Gastrocnemius medialis (tissue), 4 donors: ENCODE measurements at regions not wholly inside any gene's neighbourhood (a gene's known extent, or its start where the extent isn't known, plus 50 kb on each side); places are given as distances from the start of the nearest gene placed in this dataset.

ENCODE experiments used
- ATAC-seq, 2 donors: fragments of 150-250 bp; one replicate each; pipeline ENCODE4 v1.9.1; 2016
- DNase-seq, 2 donors: peaks; one replicate each; pipeline ENCODE4 v3.0.0-alpha.2; 2019
- H3K27ac ChIP-seq, 4 donors: fragments of 200-600 bp; sonication (generic); 1 replicate in 1 of 4; 2 replicates in 3 of 4; pipeline ENCODE4 v1.5.1; 2016 to 2018; ENCODE audit warnings: mild to moderate bottlenecking in 2 of 4, moderate library complexity in 1 of 4
- H3K27me3 ChIP-seq, 3 donors: fragments of 200-600 bp; sonication (generic) in 2 of 3; 1 replicate in 1 of 3; 2 replicates in 2 of 3; pipeline versions ENCODE4 v1.5.1 to v1.6.0; 2016 to 2019; ENCODE audit warnings: mild to moderate bottlenecking in 1 of 3, moderate library complexity in 1 of 3
- H3K36me3 ChIP-seq, 2 donors: fragments of 200-600 bp; sonication (generic) in 1 of 2; one replicate each; pipeline ENCODE4 v1.5.1; 2017 to 2018
- H3K4me1 ChIP-seq, 2 donors: fragments of 200-600 bp; sonication (generic) in 1 of 2; one replicate each; pipeline ENCODE4 v1.5.1; 2016 to 2017; ENCODE audit warnings: mild to moderate bottlenecking in 2 of 2
- H3K4me3 ChIP-seq, 4 donors: fragments of 200-600 bp; sonication (generic) in 3 of 4; 1 replicate in 1 of 4; 2 replicates in 3 of 4; pipeline ENCODE4 v1.5.1; 2016 to 2019; ENCODE audit warnings: mild to moderate bottlenecking in 2 of 4
- H3K9me3 ChIP-seq, 3 donors: fragments of 200-600 bp; sonication (generic) in 2 of 3; 1 replicate in 1 of 3; 2 replicates in 2 of 3; pipeline ENCODE4 v1.5.1; 2016 to 2019
- POLR2A ChIP-seq, 2 donors: fragments of 450-650 bp; IDR thresholded peaks; one replicate each; pipeline ENCODE4 v1.6.1; 2017; ENCODE audit warnings: antibody characterized with exemption in 2 of 2, mild to moderate bottlenecking in 2 of 2, moderate library complexity in 2 of 2
- in situ Hi-C, 4 donors: fragments of 200-750 bp; cut with MboI; loops; one replicate each; pipeline versions ENCODE4 v1.15.0 to v1.8.0; 2017; ENCODE audit warnings: low sequenced_read_pairs in 4 of 4
- intact Hi-C: fragments of 100-400 bp; cut with DNase I; formaldehyde crosslinking; loops from one replicate; pipeline ENCODE4 v1.15.1; 2023; ENCODE audit warnings: low total_unique reads
- TF ChIP-seq, protein P1 (sequence below), 5 experiments: fragments of 450-650 bp in 3 of 5; fragments of 200-600 bp in 2 of 5; sonication (generic) in 2 of 5; IDR thresholded peaks in 4 of 5; conservative IDR thresholded peaks in 1 of 5; 1 replicate in 4 of 5; 2 replicates in 1 of 5; pipeline ENCODE4 v1.5.1; 2016 to 2019; ENCODE audit warnings: antibody characterized with exemption in 5 of 5, mild to moderate bottlenecking in 3 of 5, moderate library complexity in 3 of 5

- no peak for DNase-seq
- no peak for TF ChIP-seq POLR2A (IDR thresholded peaks at IDR 0.05)
- TF ChIP-seq, protein P1, sequence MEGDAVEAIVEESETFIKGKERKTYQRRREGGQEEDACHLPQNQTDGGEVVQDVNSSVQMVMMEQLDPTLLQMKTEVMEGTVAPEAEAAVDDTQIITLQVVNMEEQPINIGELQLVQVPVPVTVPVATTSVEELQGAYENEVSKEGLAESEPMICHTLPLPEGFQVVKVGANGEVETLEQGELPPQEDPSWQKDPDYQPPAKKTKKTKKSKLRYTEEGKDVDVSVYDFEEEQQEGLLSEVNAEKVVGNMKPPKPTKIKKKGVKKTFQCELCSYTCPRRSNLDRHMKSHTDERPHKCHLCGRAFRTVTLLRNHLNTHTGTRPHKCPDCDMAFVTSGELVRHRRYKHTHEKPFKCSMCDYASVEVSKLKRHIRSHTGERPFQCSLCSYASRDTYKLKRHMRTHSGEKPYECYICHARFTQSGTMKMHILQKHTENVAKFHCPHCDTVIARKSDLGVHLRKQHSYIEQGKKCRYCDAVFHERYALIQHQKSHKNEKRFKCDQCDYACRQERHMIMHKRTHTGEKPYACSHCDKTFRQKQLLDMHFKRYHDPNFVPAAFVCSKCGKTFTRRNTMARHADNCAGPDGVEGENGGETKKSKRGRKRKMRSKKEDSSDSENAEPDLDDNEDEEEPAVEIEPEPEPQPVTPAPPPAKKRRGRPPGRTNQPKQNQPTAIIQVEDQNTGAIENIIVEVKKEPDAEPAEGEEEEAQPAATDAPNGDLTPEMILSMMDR (IDR thresholded peaks at IDR 0.05 in 4 of 5, conservative IDR thresholded peaks at IDR 0.05 in 1 of 5) = no peak
- Histone ChIP-seq H3K27me3 (peaks cover 0 to under 1% (median 0%) of the 10 kb centered on the region in 3 donors), H3K4me1 (no peaks in the 10 kb centered on the region), H3K9me3 (no peaks in the 10 kb centered on the region), H3K27ac (no peak overlapping the region), H3K4me3 (no peak overlapping the region), H3K36me3 (no peaks in the 10 kb centered on the region)
- in situ Hi-C loops = no loop called here
- intact Hi-C loops = no loop called here
- ATAC-seq = no peak
These were observed 313.3 kb upstream of the NOCT start for GRCh38 chr4:138702190-138702824.

- no peaks in the 10 kb centered on the region for H3K36me3 ChIP-seq
- ATAC-seq = no peak
- no peak overlapping the region for H3K4me3 ChIP-seq
- intact Hi-C loops (no loop called here), in situ Hi-C loops (loop anchor here in 2 of 4 donors (25.0 kb wide), 3 partner anchors 511 to 886 kb away; no protein-coding TSS in a partner anchor)
- H3K9me3 ChIP-seq = no peaks in the 10 kb centered on the region
- H3K27me3 ChIP-seq = peaks cover 0 to 3% (median 0%) of the 10 kb centered on the region in 3 donors
- no peak overlapping the region for H3K27ac ChIP-seq
- no peak for TF ChIP-seq POLR2A (IDR thresholded peaks at IDR 0.05)
- TF ChIP-seq, protein P1 (IDR thresholded peaks at IDR 0.05 in 4 of 5, conservative IDR thresholded peaks at IDR 0.05 in 1 of 5) = no peak
- no peak for DNase-seq
- H3K4me1 ChIP-seq = no peaks in the 10 kb centered on the region
These were observed 316.9 kb upstream of the NOCT start for GRCh38 chr4:138698641-138699040.

- no peak for DNase-seq
- in situ Hi-C loops = loop anchor here in 2 of 4 donors (25.0 kb wide), 3 partner anchors 511 to 886 kb away; no protein-coding TSS in a partner anchor
These were observed 317.7 kb upstream of the NOCT start for GRCh38 chr4:138697851-138698250.

DNA sequence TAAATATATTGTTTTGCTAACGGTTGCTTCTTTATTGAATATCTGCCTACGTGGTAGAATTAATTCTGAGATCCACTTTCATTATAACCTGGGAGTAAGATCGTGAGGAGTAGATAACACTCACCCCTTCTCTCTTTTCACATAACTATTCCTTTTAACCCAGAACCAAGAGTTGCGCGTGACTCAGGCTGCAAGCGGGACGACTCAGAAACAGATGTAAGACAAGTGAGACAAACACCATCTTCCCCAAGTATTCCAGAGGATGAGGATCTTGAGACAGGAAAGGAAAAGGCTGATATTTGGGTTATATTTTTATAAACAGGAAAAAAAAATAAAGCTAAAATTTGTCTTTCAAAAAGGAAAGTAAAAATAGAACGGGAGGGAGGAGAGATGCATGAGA is 318.8 kb upstream of the NOCT start:
- Histone ChIP-seq H3K4me1 (no peaks in the 10 kb centered on the region), H3K27ac (no peak overlapping the region)

More at GRCh38 chr4:138697851-138698250, 317.7 kb upstream of the NOCT start:
- intact Hi-C loops = no loop called here
- Histone ChIP-seq H3K9me3 (no peaks in the 10 kb centered on the region), H3K27me3 (peaks cover 0 to 3% (median 0%) of the 10 kb centered on the region in 3 donors), H3K4me1 (no peaks in the 10 kb centered on the region), H3K27ac (no peak overlapping the region), H3K4me3 (no peak overlapping the region), H3K36me3 (no peaks in the 10 kb centered on the region)
- no peak for ATAC-seq
- no peak for TF ChIP-seq POLR2A (IDR thresholded peaks at IDR 0.05)
- TF ChIP-seq, protein P1 (IDR thresholded peaks at IDR 0.05 in 4 of 5, conservative IDR thresholded peaks at IDR 0.05 in 1 of 5) = no peak

More for the DNA sequence above, 318.8 kb upstream of the NOCT start:
- TF ChIP-seq, protein P1 (IDR thresholded peaks at IDR 0.05 in 4 of 5, conservative IDR thresholded peaks at IDR 0.05 in 1 of 5) = no peak
- no peak for TF ChIP-seq POLR2A (IDR thresholded peaks at IDR 0.05)
- peaks cover 0 to 3% (median 0%) of the 10 kb centered on the region in 3 donors for H3K27me3 ChIP-seq
- no peaks in the 10 kb centered on the region for H3K9me3 ChIP-seq
- in situ Hi-C loops = loop anchor here in 2 of 4 donors (25.0 kb wide), 3 partner anchors 509 to 884 kb away; no protein-coding TSS in a partner anchor
- DNase-seq (no peak), ATAC-seq (no peak)
- H3K4me3 ChIP-seq = no peak overlapping the region
- H3K36me3 ChIP-seq = no peaks in the 10 kb centered on the region
- intact Hi-C loops = no loop called here
